WI38 (cell line): ENCODE measurements at regions not wholly inside any gene's neighbourhood (a gene's known extent, or its start where the extent isn't known, plus 50 kb on each side); places are given as distances from the start of the nearest gene placed in this dataset.
"Not testable (repeated sequence)": the region's sequence is repeated elsewhere in the genome, so short reads cannot be mapped to it uniquely, and the experiment has no call there.

Experiments
- H3K4me3 ChIP-seq: 2 replicates; pipeline ENCODE4 v1.5.1; 2011; ENCODE audit warnings: low read depth, mild to moderate bottlenecking, control low read depth, low read length
- CTCF ChIP-seq: IDR thresholded peaks from 2 replicates; pipeline ENCODE4 v1.5.1; 2012; ENCODE audit warnings: low read depth, mild to moderate bottlenecking, control low read depth, low read length

DNA sequence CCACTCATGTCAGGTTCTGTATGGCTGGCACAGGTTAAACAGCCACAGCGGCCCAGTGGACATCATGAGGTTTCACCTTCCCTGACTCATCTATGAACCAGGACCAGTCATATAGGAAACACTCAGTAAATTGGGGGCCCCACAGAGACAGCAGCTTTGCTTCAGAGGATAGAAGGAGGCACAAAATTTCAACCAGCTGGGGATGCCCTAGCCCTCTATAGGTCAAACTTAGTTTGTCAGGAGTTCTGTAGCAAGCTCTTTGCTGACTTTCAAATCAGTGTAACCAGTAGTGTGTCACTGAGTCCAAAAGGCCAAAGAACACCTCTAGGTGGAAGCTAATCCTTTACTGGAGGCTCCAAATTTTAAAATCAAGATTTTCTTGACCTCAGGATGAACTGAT, 4157.8 kb upstream of the TPTE start:
- not testable (repeated sequence) for H3K4me3 ChIP-seq

GRCh38 chr21:6368824-6369223, 4152.6 kb upstream of the TPTE start:
- H3K4me3 ChIP-seq, result not testable (repeated sequence)

DNA sequence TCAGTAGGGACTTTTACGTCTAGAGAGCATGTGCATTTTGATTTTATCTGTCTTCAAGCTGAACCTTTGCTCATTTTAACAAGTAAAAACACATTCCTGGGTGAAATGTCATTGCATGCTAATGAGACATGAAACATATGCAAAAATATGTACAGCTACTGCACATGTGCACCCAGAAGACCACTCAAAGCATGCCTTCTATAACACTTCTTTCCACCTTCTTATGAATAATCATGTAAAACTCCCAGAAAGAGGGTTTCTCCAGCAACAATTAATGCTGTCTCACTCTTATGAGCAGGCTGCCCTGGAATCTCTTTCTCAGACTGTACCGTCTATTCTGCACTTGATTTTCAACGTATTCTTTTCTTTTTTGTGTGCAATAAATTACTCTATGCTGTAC, 4148.1 kb upstream of the TPTE start:
- H3K4me3 ChIP-seq, result not testable (repeated sequence)

DNA sequence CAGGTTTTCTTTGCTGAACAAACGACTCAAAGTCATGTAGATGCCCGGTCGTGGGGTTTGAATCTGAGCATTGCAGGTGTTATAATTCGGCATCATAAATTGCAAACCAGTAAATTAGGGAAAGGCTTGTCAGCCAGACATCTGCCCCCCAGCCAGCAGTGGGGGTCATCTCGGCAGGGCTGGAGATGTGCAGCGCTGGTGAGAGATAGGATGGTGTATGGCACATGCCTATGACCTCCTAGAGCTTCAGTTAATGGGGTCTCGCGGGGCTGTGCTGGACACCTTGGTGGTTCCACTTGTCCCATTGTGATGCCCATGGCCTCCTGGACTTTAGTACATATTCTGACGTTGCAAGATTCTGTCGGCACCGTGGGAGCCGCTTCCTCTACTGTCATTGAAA, 4147.2 kb upstream of the TPTE start:
- H3K4me3 ChIP-seq, result not testable (repeated sequence)
- TF ChIP-seq CTCF, result peak; percentile 43

- H3K4me3 ChIP-seq, result not testable (repeated sequence)
Observed at GRCh38 chr21:6374926-6375325, 4146.5 kb upstream of the TPTE start.

DNA sequence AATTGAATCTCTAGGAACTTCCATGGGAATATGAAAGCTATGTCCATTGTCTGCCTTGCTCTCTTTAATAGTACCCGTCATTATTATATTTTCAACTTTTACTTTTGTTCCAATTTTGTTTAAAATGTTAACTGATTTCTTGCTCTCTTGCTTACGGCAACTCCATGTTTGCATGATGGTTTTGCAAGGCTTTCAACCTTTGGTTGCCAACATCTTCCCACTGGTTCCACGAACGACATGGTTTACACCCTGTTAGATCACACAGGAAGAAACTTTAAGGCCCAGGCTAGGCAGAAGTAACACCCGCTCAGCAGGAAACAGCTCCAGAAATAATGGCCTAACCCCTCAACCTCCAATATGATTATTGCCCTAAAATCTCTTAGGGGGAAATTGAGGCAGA, 4145.6 kb upstream of the TPTE start:
- not testable (repeated sequence) for H3K4me3 ChIP-seq

DNA sequence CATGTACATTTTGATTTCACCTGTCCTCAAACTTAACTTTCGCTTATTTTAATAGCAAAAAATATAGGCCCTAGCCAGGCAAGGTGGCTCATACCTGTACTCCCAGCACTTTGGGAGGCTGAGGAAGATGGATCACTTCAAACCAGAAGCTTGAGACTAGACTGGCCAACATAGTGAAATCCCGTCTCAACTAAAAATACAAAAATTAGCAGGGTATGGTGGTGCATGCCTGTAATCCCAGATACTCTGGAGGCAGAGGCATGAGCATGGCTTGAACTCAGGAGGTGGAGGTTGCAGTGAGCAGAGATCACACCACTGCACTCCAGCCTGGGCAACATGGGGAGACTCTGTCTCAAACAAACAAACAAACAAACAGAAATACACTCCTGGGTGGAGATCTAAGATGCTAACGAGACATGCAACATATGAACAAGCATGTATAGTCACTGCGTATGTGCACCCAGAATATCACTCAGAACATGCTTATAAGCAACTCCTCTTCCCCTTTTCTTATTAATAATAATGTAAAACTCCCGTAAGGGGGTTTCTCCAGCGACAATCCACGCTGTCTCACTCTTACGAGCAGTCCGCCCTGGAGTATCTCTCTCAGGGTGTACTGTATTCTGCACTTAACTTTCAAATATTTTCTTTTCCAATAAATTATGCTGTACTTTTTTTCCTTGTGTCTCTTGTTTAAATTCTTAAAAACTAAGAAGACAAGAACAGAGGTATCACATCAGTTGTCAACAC, 4144.9 kb upstream of the TPTE start:
- not testable (repeated sequence) for H3K4me3 ChIP-seq
